Esophagus muscularis mucosa (tissue), 3 donors: ENCODE measurements at regions not wholly inside any gene's neighbourhood (a gene's known extent, or its start where the extent isn't known, plus 50 kb on each side); places are given as distances from the start of the nearest gene placed in this dataset.

ENCODE experiments used
- CTCF ChIP-seq, 3 experiments: fragments of 200-600 bp in 2 of 3; fragments of 450-650 bp in 1 of 3; sonication (generic) in 2 of 3; IDR thresholded peaks; one replicate each; pipeline ENCODE4 v1.5.1; 2017 to 2019; ENCODE audit warnings: antibody characterized with exemption in 3 of 3, mild to moderate bottlenecking in 2 of 3, moderate library complexity in 1 of 3
- EP300 ChIP-seq: sonication (generic); formaldehyde crosslinking; IDR thresholded peaks from one replicate; pipeline ENCODE4 v1.6.1; 2017; ENCODE audit warnings: antibody characterized with exemption

GRCh38 chr9:89685698-89686097, 80.9 kb downstream of the GADD45G start:
- TF ChIP-seq CTCF (IDR thresholded peaks at IDR 0.05) (no peak), EP300 (no peak)
